KMS-11 (cell line): ENCODE measurements at regions not wholly inside any gene's neighbourhood (a gene's known extent, or its start where the extent isn't known, plus 50 kb on each side); places are given as distances from the start of the nearest gene placed in this dataset.
"Not testable (repeated sequence)": the region's sequence is repeated elsewhere in the genome, so short reads cannot be mapped to it uniquely, and the experiment has no call there.

Experiments used
- H2AFZ ChIP-seq: fragments of 200-600 bp; sonication (generic); 2 replicates; pipeline ENCODE4 v1.6.1; 2016; ENCODE audit warnings: antibody characterized with exemption, mixed run types, low read depth
- H3K27ac ChIP-seq: fragments of 200-600 bp; sonication (generic); 2 replicates; pipeline ENCODE4 v1.6.1; 2016; ENCODE audit warnings: mild to moderate bottlenecking, mixed run types
- H3K27me3 ChIP-seq: fragments of 200-600 bp; sonication (generic); 2 replicates; pipeline ENCODE4 v1.6.1; 2017; ENCODE audit warnings: mild to moderate bottlenecking, low read depth, mixed run types, moderate library complexity; ENCODE audit not compliant: insufficient read depth
- H3K36me3 ChIP-seq: fragments of 200-600 bp; sonication (generic); 2 replicates; pipeline ENCODE4 v1.6.1; 2017; ENCODE audit warnings: mild to moderate bottlenecking, mixed run types; ENCODE audit not compliant: insufficient read depth
- H3K4me1 ChIP-seq: fragments of 200-600 bp; sonication (generic); 2 replicates; pipeline ENCODE4 v1.6.1; 2016; ENCODE audit warnings: mild to moderate bottlenecking, low read depth, mixed run types; ENCODE audit not compliant: poor library complexity, severe bottlenecking
- H3K4me2 ChIP-seq: fragments of 200-600 bp; sonication (generic); 2 replicates; pipeline ENCODE4 v1.7.0; 2016; ENCODE audit warnings: mild to moderate bottlenecking, mixed run types
- H3K4me3 ChIP-seq: fragments of 200-600 bp; sonication (generic); IDR thresholded peaks from 2 replicates; pipeline ENCODE4 v1.6.1; 2017; ENCODE audit warnings: low read depth, low read length, mixed read lengths; ENCODE audit not compliant: insufficient read depth
- H3K79me2 ChIP-seq: fragments of 200-600 bp; sonication (generic); 2 replicates; pipeline ENCODE4 v1.6.1; 2016; ENCODE audit warnings: low read depth, mixed run types; ENCODE audit not compliant: insufficient read depth
- H3K9ac ChIP-seq: fragments of 200-600 bp; sonication (generic); 2 replicates; pipeline ENCODE4 v1.6.1; 2016; ENCODE audit warnings: mild to moderate bottlenecking, mixed run types
- H4K20me1 ChIP-seq: fragments of 200-600 bp; sonication (generic); 2 replicates; pipeline ENCODE4 v1.6.1; 2016; ENCODE audit warnings: mild to moderate bottlenecking, mixed run types; ENCODE audit not compliant: insufficient read depth

DNA sequence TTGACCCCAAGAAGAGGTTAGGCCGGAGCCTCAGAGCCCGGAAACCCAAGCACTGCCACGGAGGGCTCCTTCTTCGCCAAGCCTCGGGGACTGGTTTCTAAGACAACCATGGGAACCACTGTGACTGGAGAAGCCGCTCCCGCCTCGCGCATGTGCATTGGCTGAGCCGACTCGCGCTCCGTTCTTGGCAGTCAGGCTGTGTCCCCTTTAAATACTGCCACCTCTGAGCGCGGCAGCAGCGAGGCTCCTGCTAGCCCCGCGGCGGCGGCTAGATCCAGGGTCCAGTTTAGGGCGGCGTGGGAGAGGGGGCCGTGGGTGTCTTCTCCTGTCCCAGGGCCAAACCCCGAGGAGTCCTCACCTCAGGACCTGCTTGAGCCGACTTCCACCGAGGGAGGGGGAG lies 457.1 kb upstream of the ZNG1F start:
- not testable (repeated sequence) for H3K4me3 ChIP-seq, H3K79me2 ChIP-seq, H3K4me1 ChIP-seq, H2AFZ ChIP-seq, H3K4me2 ChIP-seq, H3K27me3 ChIP-seq, H3K27ac ChIP-seq, H4K20me1 ChIP-seq, H3K36me3 ChIP-seq, H3K9ac ChIP-seq

DNA sequence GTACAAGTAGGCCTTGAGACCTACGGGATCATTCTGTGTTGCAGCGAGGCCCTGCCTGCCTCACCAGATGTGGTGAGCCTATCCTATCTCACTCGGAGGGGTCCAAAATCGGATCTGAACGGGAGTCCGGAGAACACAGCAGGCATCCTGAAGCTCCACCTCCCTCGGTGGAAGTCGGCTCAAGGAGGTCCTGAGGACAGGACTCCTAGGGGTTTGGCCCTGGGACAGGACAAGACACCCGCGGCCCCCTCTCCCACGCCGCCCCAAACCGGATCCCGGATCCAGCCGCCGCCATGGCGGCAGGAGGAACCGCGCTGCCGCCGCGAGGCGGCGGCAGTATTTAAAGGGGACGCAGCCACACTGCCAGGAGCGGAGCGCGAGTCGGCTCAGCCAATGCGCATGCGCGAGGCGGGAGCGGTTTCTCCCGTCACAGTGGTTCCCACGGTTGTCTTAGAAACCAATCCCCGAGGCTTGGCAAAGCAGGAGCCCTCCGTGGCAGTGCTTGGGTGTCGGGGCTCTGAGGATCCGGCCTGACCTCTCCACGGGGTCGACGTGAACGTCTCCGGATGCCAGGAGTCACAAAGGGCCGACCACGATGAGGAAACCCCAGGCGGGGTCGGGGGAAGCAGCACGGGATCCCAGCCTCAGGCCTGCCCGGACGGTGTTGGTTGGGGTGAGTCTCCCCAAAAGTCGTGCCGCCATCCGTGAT lies 454.6 kb upstream of the ZNG1F start:
- peak overlapping the region; percentile 66; the same call in 1 of the 2 replicates for H2AFZ ChIP-seq
- H4K20me1 ChIP-seq, H3K4me3 ChIP-seq, H3K4me1 ChIP-seq, H3K27me3 ChIP-seq, H3K4me2 ChIP-seq, H3K36me3 ChIP-seq, H3K79me2 ChIP-seq: not testable (repeated sequence)
- peak overlapping the region; percentile 70; the same call in 1 of the 2 replicates for H3K9ac ChIP-seq
- peak overlapping the region; percentile 48; the same call in 1 of the 2 replicates for H3K27ac ChIP-seq

DNA sequence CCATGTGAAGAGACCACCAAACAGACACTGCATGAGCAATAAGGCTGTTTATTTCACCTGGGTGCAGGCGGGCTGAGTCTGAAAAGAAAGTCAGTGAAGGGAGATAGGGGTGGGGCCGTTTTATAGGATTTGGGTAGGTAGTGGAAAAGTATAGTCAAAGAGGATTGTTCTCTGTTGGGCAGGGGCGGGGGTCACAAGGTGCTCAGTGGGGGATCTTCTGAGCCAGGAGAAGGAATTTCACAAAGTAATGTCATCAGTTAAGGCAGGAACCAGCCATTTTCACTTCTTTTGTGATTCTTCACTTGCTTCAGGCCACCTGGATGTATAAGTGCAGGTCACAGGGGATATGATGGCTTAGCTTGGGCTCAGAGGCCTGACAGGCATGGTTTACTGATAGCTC lies 444.6 kb upstream of the ZNG1F start:
- not testable (repeated sequence) for H3K27me3 ChIP-seq, H3K36me3 ChIP-seq, H3K27ac ChIP-seq, H2AFZ ChIP-seq, H3K4me3 ChIP-seq, H3K9ac ChIP-seq, H4K20me1 ChIP-seq, H3K79me2 ChIP-seq, H3K4me1 ChIP-seq, H3K4me2 ChIP-seq

DNA sequence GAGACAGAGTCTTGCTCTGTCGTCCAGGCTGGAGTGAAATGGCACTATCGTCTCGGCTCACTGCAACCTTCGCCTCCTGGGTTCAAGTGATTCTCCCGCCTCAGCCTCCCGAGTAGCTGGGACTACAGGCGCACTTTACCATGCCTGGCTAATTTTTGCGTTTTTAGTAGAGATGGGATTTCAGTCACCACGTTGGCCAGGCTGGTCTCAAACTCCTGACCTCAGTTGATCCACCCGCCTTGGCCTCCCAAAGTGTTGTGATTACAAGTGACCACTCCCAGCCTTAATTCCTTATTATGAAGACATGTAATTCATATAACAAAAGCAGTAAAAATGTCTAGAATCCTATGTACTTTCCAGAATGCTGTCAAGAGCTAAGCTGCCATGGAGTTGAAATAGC lies 434.5 kb upstream of the ZNG1F start:
- H4K20me1 ChIP-seq, H2AFZ ChIP-seq, H3K4me1 ChIP-seq, H3K36me3 ChIP-seq, H3K79me2 ChIP-seq, H3K9ac ChIP-seq, H3K27me3 ChIP-seq, H3K4me3 ChIP-seq, H3K4me2 ChIP-seq, H3K27ac ChIP-seq: not testable (repeated sequence)

DNA sequence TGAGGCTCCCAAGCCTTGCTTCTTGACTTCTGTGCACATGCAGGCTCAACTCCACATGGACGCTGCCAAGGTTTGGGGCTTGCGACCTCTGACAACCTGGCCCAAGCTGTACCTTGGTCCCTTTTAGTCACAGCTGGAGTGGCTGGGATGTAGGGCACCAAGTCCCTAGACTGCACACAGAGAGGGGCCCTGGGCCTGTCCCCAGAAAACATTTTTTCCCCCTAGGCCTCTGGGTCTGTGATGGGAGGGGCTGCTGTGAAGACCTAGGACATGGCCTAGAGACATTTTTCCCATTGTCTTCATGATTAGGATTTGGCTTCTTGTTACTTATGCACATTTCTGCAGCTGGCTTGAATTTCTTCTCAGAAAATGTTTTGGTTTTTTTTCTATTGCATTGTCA lies 430.1 kb upstream of the ZNG1F start:
- not testable (repeated sequence) for H3K27ac ChIP-seq, H3K9ac ChIP-seq, H4K20me1 ChIP-seq, H3K79me2 ChIP-seq, H3K36me3 ChIP-seq, H3K4me3 ChIP-seq, H3K27me3 ChIP-seq, H3K4me2 ChIP-seq, H3K4me1 ChIP-seq, H2AFZ ChIP-seq

DNA sequence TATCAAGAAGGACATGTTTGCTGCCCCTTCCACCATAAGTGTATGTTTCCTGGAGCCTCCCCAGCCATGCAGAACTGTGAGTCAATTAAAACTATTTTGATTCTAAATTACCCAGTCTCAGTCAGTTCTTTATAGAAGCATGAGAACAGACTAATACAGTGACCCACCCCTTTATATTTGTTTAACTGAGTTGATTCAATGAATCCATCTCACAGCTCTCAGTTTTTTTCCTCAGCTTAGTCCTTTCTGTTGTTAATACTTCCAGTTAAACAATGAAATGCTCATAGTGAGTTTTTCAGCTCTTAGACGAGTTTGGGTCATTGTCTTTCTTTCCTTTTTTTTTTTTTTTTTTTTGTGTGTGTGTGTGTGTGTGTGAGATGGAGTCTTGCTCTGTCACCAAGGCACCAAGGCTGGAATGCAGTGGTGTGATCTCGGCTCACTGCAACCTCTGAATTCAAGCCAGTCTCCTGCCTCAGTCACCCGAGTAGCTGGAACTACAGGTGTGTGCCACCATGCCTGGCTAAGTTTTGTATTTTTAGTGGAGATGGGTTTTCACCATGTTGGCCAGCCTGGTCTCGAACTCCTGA lies 417.9 kb upstream of the ZNG1F start:
- H4K20me1 ChIP-seq, H3K27me3 ChIP-seq, H3K4me2 ChIP-seq, H3K4me3 ChIP-seq, H3K27ac ChIP-seq, H3K36me3 ChIP-seq, H3K4me1 ChIP-seq, H3K9ac ChIP-seq, H2AFZ ChIP-seq, H3K79me2 ChIP-seq: not testable (repeated sequence)

DNA sequence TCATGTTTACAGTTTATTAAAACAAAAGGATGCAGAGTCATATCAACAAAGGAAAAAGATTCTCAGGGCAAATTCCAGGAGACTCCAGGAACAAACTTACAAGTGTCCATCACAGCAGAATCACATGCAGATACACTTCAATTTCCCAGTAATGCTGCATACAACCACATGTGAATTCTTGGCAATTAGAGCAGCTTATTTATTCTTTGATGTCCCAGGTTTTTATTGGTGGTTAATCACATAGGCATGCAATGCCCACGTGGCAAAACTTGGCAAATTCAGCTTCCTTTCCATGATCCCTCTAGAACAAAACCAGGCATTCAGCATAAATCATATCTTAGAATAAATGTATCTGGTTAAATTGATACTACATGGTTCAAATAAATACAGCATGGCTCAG lies 376.5 kb upstream of the ZNG1F start:
- H3K4me3 ChIP-seq, H3K4me1 ChIP-seq, H4K20me1 ChIP-seq, H3K79me2 ChIP-seq, H3K27ac ChIP-seq, H3K9ac ChIP-seq, H3K27me3 ChIP-seq, H3K4me2 ChIP-seq, H3K36me3 ChIP-seq, H2AFZ ChIP-seq: not testable (repeated sequence)
